Left renal pelvis (tissue), 4 donors: ENCODE measurements at regions not wholly inside any gene's neighbourhood (a gene's known extent, or its start where the extent isn't known, plus 50 kb on each side); places are given as distances from the start of the nearest gene placed in this dataset.

Experiments
- DNase-seq, 4 donors: peaks; one replicate each; pipeline ENCODE4 v3.0.0-alpha.2; 2013; ENCODE audit warnings: low read depth in 4 of 4, low spot score in 3 of 4

DNA sequence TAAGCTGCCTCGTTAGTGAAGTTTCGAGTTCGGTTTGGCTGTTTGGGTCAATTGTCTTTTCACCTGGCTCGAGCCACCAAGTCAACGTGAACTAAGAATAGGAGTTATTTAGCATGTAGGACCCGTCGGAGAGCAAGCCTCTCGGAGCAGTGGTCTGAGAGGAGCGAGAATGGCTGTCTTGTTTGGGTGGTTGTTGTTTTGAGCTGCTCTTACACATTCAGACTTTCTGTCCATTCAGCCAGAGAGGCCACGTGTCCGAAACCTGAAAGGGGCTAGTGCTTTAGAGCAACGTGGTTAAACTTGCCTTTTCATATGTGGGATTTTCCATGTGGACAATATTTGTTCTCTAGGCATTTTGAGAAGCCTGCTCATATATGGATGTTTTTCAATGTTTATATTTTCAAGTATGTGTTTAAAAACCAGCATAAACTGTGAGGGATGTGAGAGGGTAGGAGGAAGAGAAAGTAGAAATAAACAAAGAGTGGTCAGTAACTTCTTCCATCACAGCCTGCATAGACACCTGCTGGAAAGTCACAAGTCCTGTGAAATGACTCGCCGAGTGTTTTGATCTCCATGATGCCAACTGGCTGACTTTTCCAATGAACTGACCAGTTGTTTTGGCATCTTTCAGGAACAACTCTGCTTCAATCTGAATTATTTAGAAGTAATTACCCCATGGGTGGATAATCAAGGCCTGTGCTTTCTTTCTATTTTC, 221.0 kb downstream of the ASCL1 start:
- no peak for DNase-seq

DNA sequence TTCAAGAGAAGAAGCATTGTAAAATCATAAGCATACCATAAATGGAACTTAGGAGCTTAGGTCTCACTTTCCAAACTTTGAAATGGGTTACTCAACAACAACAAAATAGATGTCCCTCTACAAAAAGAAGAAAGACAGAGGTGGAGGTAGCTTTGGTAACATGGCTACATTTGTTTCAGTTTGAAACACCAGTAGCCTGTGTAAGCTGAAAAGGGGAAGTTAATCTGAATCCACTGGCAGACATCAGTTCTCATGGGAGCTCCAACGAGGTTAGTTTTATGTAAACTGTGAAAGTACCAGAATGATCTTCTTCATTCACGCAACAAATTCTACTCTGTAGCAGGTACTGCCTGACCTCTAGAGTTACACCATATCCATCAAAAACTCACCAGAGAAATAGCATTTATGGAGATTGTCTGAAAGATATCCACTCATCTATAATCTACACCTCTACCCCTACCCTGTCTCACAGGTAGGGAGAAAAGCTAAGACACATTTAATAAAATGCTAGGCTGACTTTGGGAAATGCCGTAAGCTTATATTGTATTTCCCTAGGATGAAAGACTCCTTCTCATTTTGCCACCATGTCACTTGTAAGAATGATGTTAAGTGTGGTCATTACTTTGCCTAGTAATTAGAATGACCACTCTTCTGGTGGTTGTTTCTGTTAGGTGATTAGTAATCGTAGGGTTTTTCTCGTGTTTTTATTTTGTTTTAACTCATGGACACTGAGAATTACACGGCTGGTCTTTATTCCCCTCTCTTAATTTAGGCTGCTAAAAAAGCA, 224.1 kb downstream of the ASCL1 start:
- DNase-seq: no peak

DNA sequence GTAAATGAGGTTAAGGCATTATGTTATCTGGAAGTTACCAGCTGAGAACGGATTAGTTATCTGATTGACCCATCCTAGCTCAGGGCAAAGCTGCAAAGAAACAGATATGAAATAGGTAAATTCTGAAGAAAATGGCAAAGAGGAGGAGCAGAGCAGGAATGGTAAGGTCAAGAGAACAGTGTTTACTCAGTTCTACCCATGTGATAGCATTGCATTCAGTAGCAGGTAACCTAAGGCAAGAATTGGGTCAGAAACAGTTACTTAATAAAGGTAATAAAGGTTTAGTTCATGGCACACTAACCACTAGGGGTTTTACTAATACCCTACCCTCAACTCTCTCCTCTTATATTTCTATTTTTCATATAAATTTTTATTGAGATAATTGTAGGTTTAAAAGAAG, 224.8 kb downstream of the ASCL1 start:
- no peak for DNase-seq

- DNase-seq: no peak
Observed at GRCh38 chr12:103196467-103196866, 239.0 kb downstream of the ASCL1 start.

- no peak for DNase-seq
Observed at GRCh38 chr12:103197725-103198388, 240.4 kb downstream of the ASCL1 start.

GRCh38 chr12:103198499-103198898, 241.0 kb downstream of the ASCL1 start:
- no peak for DNase-seq

DNA sequence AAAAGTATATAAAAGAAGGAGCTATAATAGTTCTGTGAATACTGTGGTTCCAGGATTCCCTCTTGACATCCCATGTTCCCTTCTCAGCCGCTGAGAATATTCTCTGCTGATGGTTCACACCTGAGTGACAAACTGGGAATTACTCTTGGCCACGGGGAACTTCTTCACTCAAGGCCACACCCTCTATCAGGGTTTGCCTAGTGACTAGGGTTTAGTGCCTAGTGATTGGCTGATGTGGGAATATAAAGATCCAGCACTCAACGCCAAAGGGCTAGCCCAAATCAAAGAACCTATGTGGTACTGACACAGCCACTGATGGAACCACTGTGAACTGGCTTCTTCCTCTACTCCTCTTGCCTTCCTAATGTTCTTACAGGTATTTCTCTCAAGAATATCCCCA, 248.4 kb downstream of the ASCL1 start:
- DNase-seq: no peak

- no peak for DNase-seq
Observed at GRCh38 chr12:103207936-103208335, 250.5 kb downstream of the ASCL1 start.

GRCh38 chr12:103241184-103241583, 254.6 kb downstream of the C12orf42 start:
- DNase-seq: no peak

DNA sequence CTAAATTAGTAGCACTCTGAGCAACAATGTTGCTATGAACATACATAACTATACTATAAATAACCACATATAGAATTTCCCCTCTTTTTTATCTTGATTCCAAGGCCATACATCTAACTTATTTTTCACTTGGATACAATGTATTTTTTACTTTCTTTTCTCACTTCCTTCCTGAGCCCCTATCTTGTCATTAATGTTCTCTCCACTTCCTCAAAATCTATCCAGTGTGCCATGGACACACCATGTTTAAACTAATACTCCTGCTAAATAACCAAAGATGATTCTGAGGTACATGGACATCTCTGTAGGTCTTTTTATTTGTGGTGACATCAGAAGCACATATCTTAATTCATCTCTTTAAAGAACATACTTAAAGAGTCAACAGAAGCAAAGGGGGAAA, 251.2 kb downstream of the C12orf42 start:
- DNase-seq: no peak

- DNase-seq: no peak
Observed at GRCh38 chr12:103247531-103247930, 248.2 kb downstream of the C12orf42 start.

- DNase-seq: no peak
Observed at GRCh38 chr12:103249607-103250006, 246.2 kb downstream of the C12orf42 start.

- no peak for DNase-seq
Observed at GRCh38 chr12:103250487-103250886, 245.3 kb downstream of the C12orf42 start.
